ENCODE measurements at regions not wholly inside any gene's neighbourhood (a gene's known extent, or its start where the extent isn't known, plus 50 kb on each side); places are given as distances from the start of the nearest gene placed in this dataset.

- TF ChIP-seq POLR2A (IDR thresholded peaks at IDR 0.05; ENCODE audit: low read depth, low read length) (no peak), CTCF (IDR thresholded peaks at IDR 0.05; ENCODE audit: extremely low read depth in 1 of 2, insufficient read depth in 1 of 2, low read depth in 1 of 2, low read length in 2 of 2) (no peak)
These were observed 354.9 kb downstream of the GPAT3 start for GRCh38 chr4:83890816-83891215.
